Ascending aorta (tissue), 2 donors: ENCODE measurements at regions not wholly inside any gene's neighbourhood (a gene's known extent, or its start where the extent isn't known, plus 50 kb on each side); places are given as distances from the start of the nearest gene placed in this dataset.

Experiments used
- DNase-seq, 2 donors: peaks; one replicate each; pipeline ENCODE4 v3.0.0-alpha.2; 2019; ENCODE audit warnings: low spot score in 2 of 2
- H3K27ac ChIP-seq, 2 donors: fragments of 200-600 bp; sonication (generic); one replicate each; pipeline ENCODE4 v1.5.1; 2016 to 2017; ENCODE audit warnings: mild to moderate bottlenecking in 1 of 2
- H3K27me3 ChIP-seq: fragments of 200-600 bp; sonication (generic); one replicate; pipeline ENCODE4 v1.5.1; 2017
- H3K36me3 ChIP-seq, 2 donors: fragments of 200-600 bp; sonication (generic); one replicate each; pipeline ENCODE4 v1.5.1; 2016
- H3K4me1 ChIP-seq, 2 donors: fragments of 200-600 bp; sonication (generic); one replicate each; pipeline ENCODE4 v1.5.1; 2016 to 2017; ENCODE audit warnings: mild to moderate bottlenecking in 1 of 2
- H3K4me3 ChIP-seq, 2 donors: fragments of 200-600 bp; sonication (generic); one replicate each; pipeline ENCODE4 v1.5.1; 2016 to 2017; ENCODE audit warnings: mild to moderate bottlenecking in 1 of 2
- H3K9me3 ChIP-seq, 2 donors: fragments of 200-600 bp; sonication (generic); one replicate each; pipeline ENCODE4 v1.5.1; 2016
- CTCF ChIP-seq, 3 experiments: fragments of 200-600 bp in 2 of 3; fragments of 450-650 bp in 1 of 3; sonication (generic) in 2 of 3; IDR thresholded peaks; one replicate each; pipeline ENCODE4 v1.5.1; 2016 to 2019; ENCODE audit warnings: antibody characterized with exemption in 3 of 3, mild to moderate bottlenecking in 1 of 3, moderate library complexity in 1 of 3
- intact Hi-C: fragments of 100-400 bp; cut with DNase I; formaldehyde crosslinking; loops from one replicate; pipeline ENCODE4 v1.15.1; 2023

DNA sequence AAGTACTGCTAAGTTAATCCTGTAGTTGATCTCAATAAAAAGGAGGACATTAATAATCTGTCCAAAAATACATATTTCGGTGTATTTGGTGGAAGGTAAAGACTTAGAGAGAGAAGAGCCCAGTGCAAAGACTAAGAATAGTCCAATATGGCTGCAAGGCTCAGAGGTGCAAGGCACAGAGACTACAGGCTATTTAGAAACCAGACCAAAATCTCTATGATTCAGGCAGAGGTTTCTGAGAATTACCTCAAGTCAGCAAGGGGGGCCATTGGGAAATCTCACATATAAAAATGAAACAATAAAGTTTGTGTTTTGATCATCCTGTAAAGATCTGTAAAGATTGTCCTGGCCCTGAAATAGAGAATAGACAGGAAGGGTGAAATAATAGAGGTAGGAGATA is 1173.0 kb downstream of the VRK1 start:
- H3K4me3 ChIP-seq, result no peak overlapping the region
- no peaks in the 10 kb centered on the region for H3K9me3 ChIP-seq
- peaks cover 0 to 2% of the 10 kb centered on the region in 2 donors for H3K4me1 ChIP-seq
- DNase-seq, result no peak
- intact Hi-C loops, result no loop called here
- H3K27me3 ChIP-seq, result no peaks in the 10 kb centered on the region
- H3K36me3 ChIP-seq, result no peaks in the 10 kb centered on the region
- no peak for TF ChIP-seq CTCF (IDR thresholded peaks at IDR 0.05)
- no peak overlapping the region for H3K27ac ChIP-seq

DNA sequence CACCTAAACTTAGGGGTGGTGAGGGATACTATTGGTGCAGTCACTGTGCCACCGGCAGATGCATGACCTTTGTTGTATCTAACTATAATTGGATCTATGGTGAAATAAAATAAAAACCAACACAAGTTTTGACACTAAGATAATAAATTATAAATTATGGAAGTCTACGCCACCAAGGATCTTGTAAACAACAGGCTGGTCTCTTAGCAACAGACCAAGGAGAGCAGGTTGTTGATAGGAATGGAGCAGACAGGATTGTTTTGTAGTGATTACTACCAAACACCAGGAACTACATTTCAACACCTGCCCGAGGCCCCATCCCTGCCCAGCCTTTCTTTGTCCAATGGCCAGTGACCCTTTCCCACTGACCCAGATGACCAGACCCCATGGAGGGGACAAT is 1178.0 kb downstream of the VRK1 start:
- intact Hi-C loops, result no loop called here
- H3K27ac ChIP-seq, result peak overlapping the region; percentile 43 to 59
- no peaks in the 10 kb centered on the region for H3K36me3 ChIP-seq
- peaks cover 6 to 8% of the 10 kb centered on the region in 2 donors for H3K4me1 ChIP-seq
- no peaks in the 10 kb centered on the region for H3K9me3 ChIP-seq
- no peak overlapping the region for H3K4me3 ChIP-seq
- TF ChIP-seq CTCF (IDR thresholded peaks at IDR 0.05), result no peak
- H3K27me3 ChIP-seq, result no peaks in the 10 kb centered on the region
- DNase-seq, result no peak

DNA sequence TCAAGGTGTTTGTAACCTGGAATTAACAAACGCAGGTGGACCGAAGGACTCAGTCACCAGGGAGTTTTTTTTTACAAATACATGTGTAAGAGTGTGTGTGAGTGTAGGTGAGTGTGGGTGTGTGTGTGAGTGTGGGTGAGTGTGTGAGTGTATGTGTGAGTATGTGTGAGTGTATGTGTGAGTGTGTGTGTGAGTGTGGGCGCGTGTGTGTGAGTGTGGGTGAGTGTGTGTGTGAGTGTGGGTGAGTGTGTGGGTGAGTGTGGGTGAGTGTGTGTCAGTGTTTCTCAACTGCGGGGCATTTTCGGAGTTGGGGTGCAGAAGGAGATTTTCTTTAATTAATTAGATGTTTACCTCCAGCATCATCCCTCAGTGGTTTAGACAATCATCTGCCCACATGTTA is 1178.8 kb downstream of the VRK1 start:
- peak overlapping the region; percentile 59 for H3K27ac ChIP-seq
- no peaks in the 10 kb centered on the region for H3K36me3 ChIP-seq
- DNase-seq, result no peak
- no peaks in the 10 kb centered on the region for H3K9me3 ChIP-seq
- H3K27me3 ChIP-seq, result no peaks in the 10 kb centered on the region
- TF ChIP-seq CTCF (IDR thresholded peaks at IDR 0.05), result no peak
- intact Hi-C loops, result no loop called here
- peak overlapping the region in 1 of 2 donors; percentile 54 for H3K4me3 ChIP-seq
- peaks cover 6 to 8% of the 10 kb centered on the region in 2 donors for H3K4me1 ChIP-seq

- intact Hi-C loops, result no loop called here
- Histone ChIP-seq H3K36me3 (no peaks in the 10 kb centered on the region), H3K4me3 (peak overlapping the region; percentile 41 to 54), H3K4me1 (peaks cover 6 to 8% of the 10 kb centered on the region in 2 donors), H3K9me3 (no peaks in the 10 kb centered on the region), H3K27me3 (no peaks in the 10 kb centered on the region), H3K27ac (peak overlapping the region; percentile 59)
- peak in 1 of 2 donors; percentile 61 for DNase-seq
- no peak for TF ChIP-seq CTCF (IDR thresholded peaks at IDR 0.05)
These were observed 1179.7 kb downstream of the VRK1 start for GRCh38 chr14:97976861-97977260.

DNA sequence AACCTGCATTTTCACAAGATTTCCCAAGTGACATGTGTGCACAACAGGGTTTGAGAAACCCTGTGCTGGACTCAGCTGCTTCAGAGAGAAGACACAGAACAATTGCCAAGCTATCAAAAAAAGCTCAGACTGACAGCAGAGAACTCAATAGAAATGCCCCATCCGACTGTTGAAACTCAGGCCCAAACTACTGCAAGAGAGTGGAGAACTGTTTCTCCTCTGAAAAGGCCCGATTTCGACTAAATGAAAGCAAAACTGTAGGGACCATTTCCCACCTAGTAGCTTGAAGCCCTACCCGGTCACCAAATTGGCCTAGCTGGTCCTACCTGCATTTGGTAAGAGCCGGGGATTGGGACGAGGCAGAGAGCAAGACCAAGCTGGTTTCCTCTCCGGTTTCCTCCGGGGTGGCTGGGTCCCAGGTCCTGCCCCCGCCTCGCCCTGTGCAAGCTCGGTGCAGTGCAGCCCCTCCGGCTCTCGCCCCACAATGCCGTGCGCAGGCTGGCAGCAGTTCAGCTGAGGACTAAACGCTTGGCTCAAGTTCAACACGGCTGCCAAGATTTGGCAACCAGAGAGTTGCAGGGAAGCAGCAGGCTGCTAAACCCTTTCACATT is 1180.6 kb downstream of the VRK1 start:
- Histone ChIP-seq H3K4me1 (peaks cover 6 to 8% of the 10 kb centered on the region in 2 donors), H3K4me3 (peak overlapping the region; percentile 41 to 54), H3K9me3 (no peaks in the 10 kb centered on the region), H3K27me3 (no peaks in the 10 kb centered on the region), H3K27ac (peak overlapping the region; percentile 59), H3K36me3 (no peaks in the 10 kb centered on the region)
- TF ChIP-seq CTCF (IDR thresholded peaks at IDR 0.05), result no peak
- peak; percentile 15 to 87 for DNase-seq
- intact Hi-C loops, result no loop called here

DNA sequence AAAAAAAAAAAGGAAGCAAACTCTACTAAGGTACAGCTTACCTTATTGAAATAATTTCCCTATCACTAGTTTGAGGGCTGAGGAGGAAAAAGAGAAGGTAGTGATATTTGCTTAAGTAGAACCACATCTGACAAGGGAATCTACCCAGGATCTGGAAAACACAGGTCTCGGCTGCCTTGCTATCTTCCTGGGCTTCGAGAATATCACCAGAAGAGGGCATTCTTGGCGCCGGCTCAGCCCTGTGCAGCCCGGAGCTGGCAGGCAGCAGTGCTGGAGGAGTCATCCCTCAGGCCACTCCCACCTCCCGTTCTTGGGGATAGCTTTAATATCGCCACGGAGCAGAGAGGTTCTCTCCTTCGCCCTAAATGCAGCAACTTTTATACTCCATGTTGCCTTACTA is 1181.2 kb downstream of the VRK1 start:
- peak in 2 of 3 experiments; percentile 25 to 30 for TF ChIP-seq CTCF (IDR thresholded peaks at IDR 0.05)
- no peaks in the 10 kb centered on the region for H3K36me3 ChIP-seq
- peak overlapping the region; percentile 59 for H3K27ac ChIP-seq
- no peaks in the 10 kb centered on the region for H3K27me3 ChIP-seq
- H3K4me1 ChIP-seq, result peaks cover 6 to 8% of the 10 kb centered on the region in 2 donors
- H3K4me3 ChIP-seq, result peak overlapping the region; percentile 41 to 54
- peak; percentile 14 to 82 for DNase-seq
- no peaks in the 10 kb centered on the region for H3K9me3 ChIP-seq
- intact Hi-C loops, result no loop called here
